Spinal cord (tissue), 9 donors: ENCODE measurements at regions not wholly inside any gene's neighbourhood (a gene's known extent, or its start where the extent isn't known, plus 50 kb on each side); places are given as distances from the start of the nearest gene placed in this dataset.

Source experiments
- DNase-seq, 6 donors: peaks; one replicate each; pipeline versions ENCODE4 v3.0.0 to v3.0.0-alpha.2; 2013 to 2015; ENCODE audit warnings: low spot score in 6 of 6, low read depth in 4 of 6
- H3K27ac ChIP-seq: one replicate; pipeline ENCODE4 v1.5.1; 2013; ENCODE audit warnings: low read depth, low read length, control low read depth
- H3K27me3 ChIP-seq: one replicate; pipeline ENCODE4 v1.6.1; 2013; ENCODE audit warnings: low read length; ENCODE audit not compliant: control insufficient read depth, insufficient read depth
- H3K36me3 ChIP-seq: one replicate; pipeline ENCODE4 v1.6.1; 2013; ENCODE audit warnings: low read length; ENCODE audit not compliant: control insufficient read depth, insufficient read depth
- H3K4me1 ChIP-seq: one replicate; pipeline ENCODE4 v1.6.1; 2013; ENCODE audit warnings: low read length; ENCODE audit not compliant: control insufficient read depth, insufficient read depth
- H3K4me3 ChIP-seq: one replicate; pipeline ENCODE4 v1.5.1; 2013; ENCODE audit warnings: low read depth, low read length, control low read depth
- H3K9me3 ChIP-seq: one replicate; pipeline ENCODE4 v1.6.1; 2013; ENCODE audit warnings: low read length; ENCODE audit not compliant: control insufficient read depth, insufficient read depth
- WGBS: methylation state at CpG from one replicate; pipeline ENCODE4 v1.1.5; 2013; ENCODE audit warnings: missing lambda C conversion rate; ENCODE audit not compliant: insufficient coverage; 5-methylcytosine and 5-hydroxymethylcytosine counted together
- donor health status: healthy.

GRCh38 chr3:10746684-10747083 lies 69.3 kb upstream of the SLC6A11 start:
- Histone ChIP-seq H3K9me3 (no peaks in the 10 kb centered on the region), H3K4me1 (no peaks in the 10 kb centered on the region), H3K36me3 (no peaks in the 10 kb centered on the region), H3K27me3 (peaks cover 6% of the 10 kb centered on the region), H3K27ac (no peak overlapping the region), H3K4me3 (no peak overlapping the region)
- no CpG with 5 or more reads among the region's 2 CpGs for WGBS
- DNase-seq: no peak

- H3K27ac ChIP-seq: no peak overlapping the region
- H3K4me1 ChIP-seq: no peaks in the 10 kb centered on the region
- WGBS: 63% methylated on average over 5 of the region's 6 CpGs
- peaks cover 6% of the 10 kb centered on the region for H3K27me3 ChIP-seq
- no peaks in the 10 kb centered on the region for H3K9me3 ChIP-seq
- no peak overlapping the region for H3K4me3 ChIP-seq
- DNase-seq: peak in 1 of 6 donors; percentile 37
- no peaks in the 10 kb centered on the region for H3K36me3 ChIP-seq
These were observed 68.7 kb upstream of the SLC6A11 start for GRCh38 chr3:10747341-10747740.

GRCh38 chr3:10748040-10748439 lies 68.0 kb upstream of the SLC6A11 start:
- H3K9me3 ChIP-seq: no peaks in the 10 kb centered on the region
- DNase-seq: no peak
- 71% methylated on average over 1 of the region's 1 CpG for WGBS
- H3K27ac ChIP-seq: no peak overlapping the region
- H3K4me3 ChIP-seq: no peak overlapping the region
- H3K36me3 ChIP-seq: no peaks in the 10 kb centered on the region
- peaks cover 6% of the 10 kb centered on the region for H3K27me3 ChIP-seq
- H3K4me1 ChIP-seq: no peaks in the 10 kb centered on the region

GRCh38 chr3:10753964-10754363 lies 62.1 kb upstream of the SLC6A11 start:
- Histone ChIP-seq H3K4me3 (no peak overlapping the region), H3K27ac (no peak overlapping the region), H3K9me3 (no peaks in the 10 kb centered on the region), H3K27me3 (peaks cover 14% of the 10 kb centered on the region), H3K36me3 (no peaks in the 10 kb centered on the region), H3K4me1 (peaks cover 9% of the 10 kb centered on the region)
- WGBS: 3% methylated on average over 4 of the region's 6 CpGs
- DNase-seq: peak in 1 of 6 donors; percentile 71

- no peaks in the 10 kb centered on the region for H3K36me3 ChIP-seq
- H3K4me1 ChIP-seq: peaks cover 14% of the 10 kb centered on the region
- H3K27ac ChIP-seq: no peak overlapping the region
- H3K4me3 ChIP-seq: no peak overlapping the region
- no peak for DNase-seq
- 71% methylated on average over 2 of the region's 2 CpGs for WGBS
- no peaks in the 10 kb centered on the region for H3K9me3 ChIP-seq
- peaks cover 7% of the 10 kb centered on the region for H3K27me3 ChIP-seq
These were observed 59.5 kb upstream of the SLC6A11 start for GRCh38 chr3:10756546-10756945.

GRCh38 chr3:10757021-10757820 lies 58.8 kb upstream of the SLC6A11 start:
- no peak for DNase-seq
- peaks cover 7% of the 10 kb centered on the region for H3K27me3 ChIP-seq
- H3K4me1 ChIP-seq: peaks cover 21% of the 10 kb centered on the region
- no peaks in the 10 kb centered on the region for H3K9me3 ChIP-seq
- H3K4me3 ChIP-seq: no peak overlapping the region
- H3K27ac ChIP-seq: no peak overlapping the region
- H3K36me3 ChIP-seq: no peaks in the 10 kb centered on the region
- WGBS: 69% methylated on average over 9 of the region's 10 CpGs

- H3K27ac ChIP-seq: no peak overlapping the region
- DNase-seq: no peak
- H3K4me3 ChIP-seq: no peak overlapping the region
- no peaks in the 10 kb centered on the region for H3K9me3 ChIP-seq
- 100% methylated on average over 1 of the region's 1 CpG for WGBS
- H3K27me3 ChIP-seq: peaks cover 7% of the 10 kb centered on the region
- H3K36me3 ChIP-seq: no peaks in the 10 kb centered on the region
- peaks cover 27% of the 10 kb centered on the region for H3K4me1 ChIP-seq
These were observed 58.3 kb upstream of the SLC6A11 start for GRCh38 chr3:10757821-10758130.

- no peaks in the 10 kb centered on the region for H3K36me3 ChIP-seq
- H3K4me3 ChIP-seq: no peak overlapping the region
- WGBS: 31% methylated on average over 14 of the region's 14 CpGs
- no peak overlapping the region for H3K27ac ChIP-seq
- H3K9me3 ChIP-seq: no peaks in the 10 kb centered on the region
- DNase-seq: peak in 5 of 6 donors; percentile 44 to 95 (median 76)
- peaks cover 34% of the 10 kb centered on the region for H3K4me1 ChIP-seq
- peaks cover 7% of the 10 kb centered on the region for H3K27me3 ChIP-seq
These were observed 57.6 kb upstream of the SLC6A11 start for GRCh38 chr3:10758304-10759037.

- Histone ChIP-seq H3K27me3 (peaks cover 6% of the 10 kb centered on the region), H3K4me3 (no peak overlapping the region), H3K9me3 (no peaks in the 10 kb centered on the region), H3K4me1 (peaks cover 44% of the 10 kb centered on the region), H3K27ac (no peak overlapping the region), H3K36me3 (no peaks in the 10 kb centered on the region)
- no peak for DNase-seq
- WGBS: no CpG with 5 or more reads among the region's 1 CpG
These were observed 56.5 kb upstream of the SLC6A11 start for GRCh38 chr3:10759495-10759894.

- Histone ChIP-seq H3K27ac (no peak overlapping the region), H3K4me3 (no peak overlapping the region), H3K9me3 (no peaks in the 10 kb centered on the region), H3K36me3 (no peaks in the 10 kb centered on the region), H3K4me1 (peaks cover 51% of the 10 kb centered on the region), H3K27me3 (no peaks in the 10 kb centered on the region)
- no peak for DNase-seq
- WGBS: no CpG with 5 or more reads among the region's 2 CpGs
These were observed 55.8 kb upstream of the SLC6A11 start for GRCh38 chr3:10760199-10760598.
